ENCODE measurements at regions not wholly inside any gene's neighbourhood (a gene's known extent, or its start where the extent isn't known, plus 50 kb on each side); places are given as distances from the start of the nearest gene placed in this dataset.

DNA sequence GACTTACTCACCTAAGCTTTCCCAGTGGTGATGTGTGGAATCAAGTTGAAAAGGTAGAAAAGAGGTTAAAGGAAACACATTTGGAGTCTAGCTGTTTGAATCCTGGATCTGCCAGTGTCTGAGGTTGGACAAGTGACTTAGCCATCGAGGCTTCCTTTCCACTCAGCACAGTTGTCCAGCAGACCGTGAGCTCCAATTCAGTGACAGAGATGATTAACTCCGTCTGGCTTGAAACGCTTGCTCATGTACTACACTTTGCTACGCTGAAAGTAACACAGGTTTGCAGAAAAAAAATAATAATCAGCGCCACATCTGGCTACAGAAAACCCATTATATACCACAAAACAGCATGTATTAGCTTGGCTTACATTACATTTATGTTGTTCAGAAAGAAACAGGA is 364.9 kb upstream of the MCTP2 start:
- H3K9me3 ChIP-seq (ENCODE audit: control insufficient read depth in 3 of 3, low read length in 3 of 3): no peaks in the 10 kb centered on the region
- no peak overlapping the region for H3K9ac ChIP-seq (ENCODE audit: low read depth in 1 of 3, low read length in 3 of 3)
- H3K36me3 ChIP-seq (ENCODE audit: control insufficient read depth in 3 of 3, insufficient read depth in 3 of 3, low read length in 3 of 3): no peaks in the 10 kb centered on the region
- H3K27me3 ChIP-seq (ENCODE audit: control insufficient read depth in 3 of 3, insufficient read depth in 3 of 3, low read length in 3 of 3): no peaks in the 10 kb centered on the region
- peaks cover 0 to 8% (median 0%) of the 10 kb centered on the region in 3 donors for H3K4me1 ChIP-seq (ENCODE audit: control insufficient read depth in 3 of 3, insufficient read depth in 3 of 3, low read length in 3 of 3)
- no peak overlapping the region for H3K27ac ChIP-seq (ENCODE audit: low read depth, low read length)
- no peak overlapping the region for H3K4me3 ChIP-seq (ENCODE audit: low read length in 3 of 3)

DNA sequence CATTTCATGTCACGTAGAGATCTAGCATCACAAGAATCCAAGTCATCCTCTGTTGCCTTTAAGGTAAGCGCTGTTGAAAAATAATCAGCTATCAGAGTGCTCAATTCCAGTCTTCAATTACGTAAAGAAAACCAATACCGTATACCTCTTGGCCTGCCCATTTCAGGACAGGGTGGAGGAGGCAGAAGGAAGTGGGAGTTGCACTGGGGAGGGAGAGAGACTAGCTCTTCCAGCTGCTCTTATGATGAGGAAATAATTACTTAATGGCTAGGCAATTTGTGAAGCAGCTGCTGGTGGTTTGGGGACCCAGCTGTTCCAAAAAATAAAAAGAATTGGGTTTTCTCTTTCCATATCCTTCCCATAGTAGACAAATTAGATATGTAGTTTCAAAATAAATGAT is 365.8 kb upstream of the MCTP2 start:
- Histone ChIP-seq H3K36me3 (ENCODE audit: control insufficient read depth in 3 of 3, insufficient read depth in 3 of 3, low read length in 3 of 3) (no peaks in the 10 kb centered on the region), H3K9me3 (ENCODE audit: control insufficient read depth in 3 of 3, low read length in 3 of 3) (no peaks in the 10 kb centered on the region), H3K27ac (ENCODE audit: low read depth, low read length) (no peak overlapping the region), H3K4me1 (ENCODE audit: control insufficient read depth in 3 of 3, insufficient read depth in 3 of 3, low read length in 3 of 3) (peaks cover 0 to 8% (median 0%) of the 10 kb centered on the region in 3 donors), H3K9ac (ENCODE audit: low read depth in 1 of 3, low read length in 3 of 3) (no peak overlapping the region), H3K4me3 (ENCODE audit: low read length in 3 of 3) (no peak overlapping the region), H3K27me3 (ENCODE audit: control insufficient read depth in 3 of 3, insufficient read depth in 3 of 3, low read length in 3 of 3) (no peaks in the 10 kb centered on the region)

DNA sequence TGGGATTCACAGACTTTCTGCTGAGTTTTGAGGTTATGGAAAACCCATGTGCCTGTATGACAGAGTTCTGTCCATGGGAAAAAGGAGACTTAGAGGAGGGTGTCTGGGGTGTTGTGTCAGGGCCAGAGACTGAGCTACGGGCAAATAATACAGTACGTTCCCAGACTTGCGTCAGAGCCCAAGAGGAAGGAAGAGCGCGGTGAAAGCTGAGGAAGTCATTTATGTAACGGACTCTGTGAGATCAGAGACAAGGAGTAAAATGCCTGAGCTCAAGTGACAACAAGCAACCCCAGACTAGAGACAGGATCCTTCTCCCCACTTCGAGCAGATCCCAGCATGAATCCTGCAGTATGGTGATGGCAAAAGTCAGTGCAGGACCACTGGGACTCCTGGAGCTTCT is 368.6 kb upstream of the MCTP2 start:
- Histone ChIP-seq H3K27me3 (ENCODE audit: control insufficient read depth in 3 of 3, insufficient read depth in 3 of 3, low read length in 3 of 3) (no peaks in the 10 kb centered on the region), H3K27ac (ENCODE audit: low read depth, low read length) (no peak overlapping the region), H3K4me3 (ENCODE audit: low read length in 3 of 3) (no peak overlapping the region), H3K4me1 (ENCODE audit: control insufficient read depth in 3 of 3, insufficient read depth in 3 of 3, low read length in 3 of 3) (peaks cover 0 to 8% (median 0%) of the 10 kb centered on the region in 3 donors), H3K9ac (ENCODE audit: low read depth in 1 of 3, low read length in 3 of 3) (no peak overlapping the region), H3K9me3 (ENCODE audit: control insufficient read depth in 3 of 3, low read length in 3 of 3) (no peaks in the 10 kb centered on the region), H3K36me3 (ENCODE audit: control insufficient read depth in 3 of 3, insufficient read depth in 3 of 3, low read length in 3 of 3) (no peaks in the 10 kb centered on the region)

DNA sequence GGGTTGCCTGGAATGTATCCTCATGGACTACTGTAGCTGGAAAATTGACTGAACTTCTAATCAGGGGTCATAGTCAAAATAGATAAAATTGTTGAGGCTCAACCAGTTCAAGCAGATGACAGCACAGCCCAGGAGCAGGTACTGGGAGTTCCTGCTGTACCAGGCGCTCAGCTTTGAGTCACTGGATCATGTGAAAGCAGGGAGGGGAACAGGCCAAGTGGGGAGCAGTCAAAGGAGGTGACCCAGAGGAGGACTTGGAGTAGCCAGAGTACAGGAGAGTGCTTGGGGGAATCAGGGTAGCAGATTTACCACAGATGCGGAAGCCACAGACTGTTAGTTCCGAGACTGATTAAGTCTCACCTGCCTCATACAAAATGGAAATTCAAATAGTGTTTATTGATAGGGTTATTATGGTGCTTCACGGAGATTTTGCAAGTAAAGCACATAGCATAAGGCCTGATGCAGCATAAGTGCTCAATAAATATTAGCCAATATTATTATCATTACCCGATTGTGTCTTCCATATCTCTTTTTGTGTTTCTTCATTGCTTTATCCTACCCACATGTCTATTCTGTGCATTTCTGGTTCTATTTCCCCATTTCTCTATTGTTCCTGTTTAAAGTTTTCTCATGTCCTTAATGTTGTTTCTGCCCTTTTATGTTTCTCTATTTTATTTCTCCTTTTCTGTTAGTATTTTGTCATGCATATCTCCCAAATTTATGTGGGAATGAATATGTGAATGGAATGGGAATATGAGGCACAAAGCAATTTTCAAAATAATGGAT is 369.2 kb upstream of the MCTP2 start:
- Histone ChIP-seq H3K9ac (ENCODE audit: low read depth in 1 of 3, low read length in 3 of 3) (no peak overlapping the region), H3K4me3 (ENCODE audit: low read length in 3 of 3) (no peak overlapping the region), H3K36me3 (ENCODE audit: control insufficient read depth in 3 of 3, insufficient read depth in 3 of 3, low read length in 3 of 3) (no peaks in the 10 kb centered on the region), H3K9me3 (ENCODE audit: control insufficient read depth in 3 of 3, low read length in 3 of 3) (no peaks in the 10 kb centered on the region), H3K27me3 (ENCODE audit: control insufficient read depth in 3 of 3, insufficient read depth in 3 of 3, low read length in 3 of 3) (no peaks in the 10 kb centered on the region), H3K27ac (ENCODE audit: low read depth, low read length) (no peak overlapping the region), H3K4me1 (ENCODE audit: control insufficient read depth in 3 of 3, insufficient read depth in 3 of 3, low read length in 3 of 3) (peaks cover 0 to 8% (median 0%) of the 10 kb centered on the region in 3 donors)

DNA sequence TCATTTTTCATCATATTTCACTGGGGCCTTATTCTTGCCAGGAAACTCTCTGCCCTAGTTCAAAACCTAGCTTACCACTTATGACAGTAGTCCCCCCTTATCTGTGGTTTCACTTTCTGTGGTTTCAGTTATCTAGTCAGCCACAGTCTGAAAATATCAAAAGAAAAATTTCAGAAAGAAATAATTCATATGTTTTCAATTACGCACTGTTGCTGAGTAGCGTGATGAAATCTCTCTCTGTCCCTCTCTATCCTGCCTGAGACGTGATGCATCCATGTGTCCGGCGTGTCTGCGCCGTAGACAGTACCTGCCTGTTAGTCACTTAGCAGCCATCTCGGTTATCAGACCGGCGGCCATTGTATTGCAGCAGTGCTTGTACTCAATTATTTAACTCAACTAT is 369.9 kb upstream of the MCTP2 start:
- Histone ChIP-seq H3K27me3 (ENCODE audit: control insufficient read depth in 3 of 3, insufficient read depth in 3 of 3, low read length in 3 of 3) (no peaks in the 10 kb centered on the region), H3K9me3 (ENCODE audit: control insufficient read depth in 3 of 3, low read length in 3 of 3) (no peaks in the 10 kb centered on the region), H3K36me3 (ENCODE audit: control insufficient read depth in 3 of 3, insufficient read depth in 3 of 3, low read length in 3 of 3) (no peaks in the 10 kb centered on the region), H3K4me1 (ENCODE audit: control insufficient read depth in 3 of 3, insufficient read depth in 3 of 3, low read length in 3 of 3) (peaks cover 0 to 3% (median 0%) of the 10 kb centered on the region in 3 donors), H3K9ac (ENCODE audit: low read depth in 1 of 3, low read length in 3 of 3) (no peak overlapping the region), H3K4me3 (ENCODE audit: low read length in 3 of 3) (no peak overlapping the region), H3K27ac (ENCODE audit: low read depth, low read length) (no peak overlapping the region)

DNA sequence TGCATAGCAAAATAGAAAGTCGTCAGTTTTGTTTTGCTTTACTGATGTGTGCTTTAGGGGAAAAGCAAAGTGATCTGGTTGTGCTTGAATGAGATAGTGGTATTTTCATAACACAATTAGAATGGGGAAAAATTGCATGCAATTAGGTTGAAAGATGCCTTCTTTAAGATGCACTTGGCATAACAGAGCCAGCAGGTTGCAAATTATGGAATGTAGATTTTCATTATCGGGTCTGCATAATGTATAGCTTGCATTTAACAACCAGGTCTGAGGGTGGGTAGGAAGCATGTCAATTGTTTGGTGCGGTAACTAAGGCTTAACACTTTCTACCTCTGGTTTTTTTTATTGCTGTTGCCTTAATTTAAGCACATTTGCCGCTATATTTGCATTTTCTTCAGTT is 370.7 kb upstream of the MCTP2 start:
- Histone ChIP-seq H3K9ac (ENCODE audit: low read depth in 1 of 3, low read length in 3 of 3) (no peak overlapping the region), H3K27me3 (ENCODE audit: control insufficient read depth in 3 of 3, insufficient read depth in 3 of 3, low read length in 3 of 3) (no peaks in the 10 kb centered on the region), H3K9me3 (ENCODE audit: control insufficient read depth in 3 of 3, low read length in 3 of 3) (no peaks in the 10 kb centered on the region), H3K4me3 (ENCODE audit: low read length in 3 of 3) (no peak overlapping the region), H3K27ac (ENCODE audit: low read depth, low read length) (no peak overlapping the region), H3K4me1 (ENCODE audit: control insufficient read depth in 3 of 3, insufficient read depth in 3 of 3, low read length in 3 of 3) (no peaks in the 10 kb centered on the region), H3K36me3 (ENCODE audit: control insufficient read depth in 3 of 3, insufficient read depth in 3 of 3, low read length in 3 of 3) (no peaks in the 10 kb centered on the region)

DNA sequence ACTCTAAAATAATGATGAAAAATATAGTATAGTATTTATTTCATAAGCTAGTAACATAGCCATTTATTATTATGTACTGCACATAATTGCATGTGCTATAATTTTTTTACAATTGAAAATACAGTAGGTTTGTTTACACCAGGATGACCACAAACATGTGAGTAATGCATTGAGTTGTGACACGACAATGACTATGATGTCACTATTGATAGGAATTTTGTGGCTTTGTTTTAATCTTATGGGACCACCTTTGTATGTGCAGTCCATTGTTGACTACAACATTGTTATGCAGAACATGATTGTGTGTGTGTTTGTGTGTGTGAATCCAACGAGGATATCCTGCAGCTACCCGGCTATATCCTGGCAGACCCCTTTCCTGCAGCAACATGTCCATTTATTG is 372.2 kb upstream of the MCTP2 start:
- no peaks in the 10 kb centered on the region for H3K9me3 ChIP-seq (ENCODE audit: control insufficient read depth in 3 of 3, low read length in 3 of 3)
- H3K27me3 ChIP-seq (ENCODE audit: control insufficient read depth in 3 of 3, insufficient read depth in 3 of 3, low read length in 3 of 3): no peaks in the 10 kb centered on the region

DNA sequence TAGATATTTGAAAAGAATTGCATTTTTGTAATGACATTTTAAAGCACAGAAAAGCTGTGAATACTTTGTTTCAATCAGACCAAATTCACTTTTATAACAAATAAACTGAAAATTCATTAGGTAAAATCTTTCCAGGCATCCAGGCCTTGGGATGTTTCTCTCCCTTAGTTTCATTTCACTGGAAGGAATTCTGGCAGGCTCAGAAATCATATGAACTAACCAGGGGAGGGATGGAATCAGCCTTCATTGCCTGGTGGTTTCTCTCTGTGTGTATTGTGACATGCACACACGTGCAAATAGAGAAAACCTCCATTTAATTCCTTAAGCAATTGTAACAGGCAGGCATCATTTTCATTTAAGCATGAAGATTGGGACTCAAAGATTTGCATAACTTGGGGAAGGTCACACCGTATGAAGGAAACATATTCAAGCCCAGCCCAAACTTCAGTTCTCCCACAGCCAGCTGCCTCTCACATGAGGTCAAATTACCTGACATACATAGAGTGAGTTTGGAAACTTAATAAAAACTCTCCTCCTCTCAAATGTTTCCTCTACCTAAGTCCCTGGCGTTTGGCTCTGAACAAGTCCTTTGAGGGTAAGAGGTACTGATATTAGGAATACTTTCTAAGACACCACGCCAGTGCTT is 376.1 kb upstream of the MCTP2 start:
- no peak overlapping the region for H3K27ac ChIP-seq (ENCODE audit: low read depth, low read length)
- H3K4me1 ChIP-seq (ENCODE audit: control insufficient read depth in 3 of 3, insufficient read depth in 3 of 3, low read length in 3 of 3): no peaks in the 10 kb centered on the region
- H3K36me3 ChIP-seq (ENCODE audit: control insufficient read depth in 3 of 3, insufficient read depth in 3 of 3, low read length in 3 of 3): no peaks in the 10 kb centered on the region
- no peak overlapping the region for H3K4me3 ChIP-seq (ENCODE audit: low read length in 3 of 3)
- H3K9ac ChIP-seq (ENCODE audit: low read depth in 1 of 3, low read length in 3 of 3): no peak overlapping the region
- no peaks in the 10 kb centered on the region for H3K9me3 ChIP-seq (ENCODE audit: control insufficient read depth in 3 of 3, low read length in 3 of 3)
- H3K27me3 ChIP-seq (ENCODE audit: control insufficient read depth in 3 of 3, insufficient read depth in 3 of 3, low read length in 3 of 3): no peaks in the 10 kb centered on the region

More for the DNA sequence above, 372.2 kb upstream of the MCTP2 start:
- Histone ChIP-seq H3K27ac (ENCODE audit: low read depth, low read length) (no peak overlapping the region), H3K36me3 (ENCODE audit: control insufficient read depth in 3 of 3, insufficient read depth in 3 of 3, low read length in 3 of 3) (no peaks in the 10 kb centered on the region), H3K4me1 (ENCODE audit: control insufficient read depth in 3 of 3, insufficient read depth in 3 of 3, low read length in 3 of 3) (no peaks in the 10 kb centered on the region), H3K4me3 (ENCODE audit: low read length in 3 of 3) (no peak overlapping the region), H3K9ac (ENCODE audit: low read depth in 1 of 3, low read length in 3 of 3) (no peak overlapping the region)

DNA sequence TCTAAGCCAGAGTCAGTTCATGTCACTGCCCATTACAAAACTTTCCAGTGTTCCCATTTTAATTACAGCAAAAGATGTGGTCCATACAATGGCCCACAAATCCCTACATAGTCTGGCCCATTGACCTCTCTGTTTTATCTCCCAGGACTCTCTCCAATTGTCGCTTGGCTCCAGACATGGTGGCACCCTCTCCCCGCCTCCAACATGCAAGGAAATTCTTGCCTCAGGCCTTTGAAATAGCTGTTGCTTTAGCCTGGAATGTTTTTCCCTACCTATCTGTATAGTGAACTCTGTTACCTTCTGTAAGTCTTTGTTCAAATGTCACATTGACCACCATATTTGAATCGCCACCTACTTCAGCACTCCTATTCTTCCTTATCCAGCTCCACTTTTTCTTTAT is 377.3 kb upstream of the MCTP2 start:
- no peaks in the 10 kb centered on the region for H3K4me1 ChIP-seq (ENCODE audit: control insufficient read depth in 3 of 3, insufficient read depth in 3 of 3, low read length in 3 of 3)
- no peak overlapping the region for H3K4me3 ChIP-seq (ENCODE audit: low read length in 3 of 3)
- no peak overlapping the region for H3K27ac ChIP-seq (ENCODE audit: low read depth, low read length)
- no peaks in the 10 kb centered on the region for H3K36me3 ChIP-seq (ENCODE audit: control insufficient read depth in 3 of 3, insufficient read depth in 3 of 3, low read length in 3 of 3)
- H3K9me3 ChIP-seq (ENCODE audit: control insufficient read depth in 3 of 3, low read length in 3 of 3): no peaks in the 10 kb centered on the region
- H3K9ac ChIP-seq (ENCODE audit: low read depth in 1 of 3, low read length in 3 of 3): no peak overlapping the region
- H3K27me3 ChIP-seq (ENCODE audit: control insufficient read depth in 3 of 3, insufficient read depth in 3 of 3, low read length in 3 of 3): no peaks in the 10 kb centered on the region

DNA sequence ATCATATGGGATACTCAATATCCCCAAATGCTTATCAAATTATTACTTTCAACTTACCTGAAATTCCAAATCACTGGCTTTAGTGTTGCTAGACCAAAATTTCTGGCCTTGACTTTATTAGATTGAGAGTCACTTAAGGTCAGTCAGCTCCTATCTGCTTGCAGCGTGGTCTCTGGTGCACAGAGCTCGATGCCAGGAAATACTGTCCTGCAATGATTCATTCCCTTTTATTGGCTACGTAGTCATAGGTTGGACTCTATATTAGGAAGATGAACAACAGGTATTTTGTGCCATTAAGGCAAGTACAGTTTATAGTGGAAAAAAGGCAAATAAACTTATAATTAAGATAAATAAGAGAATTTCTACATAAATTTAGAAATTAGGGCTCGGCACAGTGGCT is 378.6 kb upstream of the MCTP2 start:
- no peaks in the 10 kb centered on the region for H3K27me3 ChIP-seq (ENCODE audit: control insufficient read depth in 3 of 3, insufficient read depth in 3 of 3, low read length in 3 of 3)
- no peak overlapping the region for H3K27ac ChIP-seq (ENCODE audit: low read depth, low read length)
- H3K36me3 ChIP-seq (ENCODE audit: control insufficient read depth in 3 of 3, insufficient read depth in 3 of 3, low read length in 3 of 3): no peaks in the 10 kb centered on the region
- H3K4me1 ChIP-seq (ENCODE audit: control insufficient read depth in 3 of 3, insufficient read depth in 3 of 3, low read length in 3 of 3): no peaks in the 10 kb centered on the region
- no peak overlapping the region for H3K9ac ChIP-seq (ENCODE audit: low read depth in 1 of 3, low read length in 3 of 3)
- H3K4me3 ChIP-seq (ENCODE audit: low read length in 3 of 3): no peak overlapping the region
- H3K9me3 ChIP-seq (ENCODE audit: control insufficient read depth in 3 of 3, low read length in 3 of 3): no peaks in the 10 kb centered on the region

Data from skeletal muscle tissue (tissue), 3 donors.